DLD1 (cell line): ENCODE measurements at regions not wholly inside any gene's neighbourhood (a gene's known extent, or its start where the extent isn't known, plus 50 kb on each side); places are given as distances from the start of the nearest gene placed in this dataset.

Source experiments
- in situ Hi-C: cut with HindIII; loops from 2 replicates; pipeline ENCODE4 v1.10.0; 2017; ENCODE audit warnings: low sequenced_read_pairs

DNA sequence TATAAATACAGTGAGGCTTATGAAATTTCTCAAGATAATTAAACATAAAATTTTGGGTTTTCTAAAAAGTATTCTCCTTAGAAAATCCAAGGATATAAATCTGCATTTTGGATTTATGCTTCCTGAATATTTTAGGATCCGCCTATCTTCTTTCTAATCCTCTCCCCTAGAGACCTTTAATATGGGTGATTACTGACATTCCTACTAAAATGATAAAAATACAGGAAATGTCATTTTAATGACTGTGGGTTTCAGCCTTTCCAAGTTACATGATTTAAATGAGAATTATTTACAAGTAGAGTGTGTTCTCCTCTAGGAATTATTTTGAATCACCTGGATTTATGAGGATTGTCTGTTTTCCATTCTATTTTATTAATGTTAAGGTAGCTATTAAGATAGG, 150.4 kb downstream of the C7orf25 start:
- in situ Hi-C loops: no loop called here

DNA sequence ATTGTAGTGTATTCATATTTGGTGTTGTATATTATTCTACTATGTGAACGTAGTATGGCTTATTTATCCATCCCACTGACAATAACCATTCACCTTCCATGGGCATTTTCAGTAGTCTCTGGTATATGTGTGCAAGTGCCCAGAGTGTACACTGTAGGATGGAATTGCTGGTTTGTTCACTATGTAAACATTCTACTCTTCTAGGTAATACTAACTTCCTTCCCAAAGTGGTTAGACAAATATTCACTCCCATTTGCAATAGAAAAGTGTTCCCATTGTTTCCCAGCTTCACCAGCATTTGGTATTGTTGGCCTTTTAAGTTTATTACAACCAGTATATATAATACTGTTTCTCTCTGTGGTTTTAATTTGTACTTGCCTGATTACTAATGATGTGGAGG, 153.7 kb downstream of the C7orf25 start:
- in situ Hi-C loops: no loop called here

DNA sequence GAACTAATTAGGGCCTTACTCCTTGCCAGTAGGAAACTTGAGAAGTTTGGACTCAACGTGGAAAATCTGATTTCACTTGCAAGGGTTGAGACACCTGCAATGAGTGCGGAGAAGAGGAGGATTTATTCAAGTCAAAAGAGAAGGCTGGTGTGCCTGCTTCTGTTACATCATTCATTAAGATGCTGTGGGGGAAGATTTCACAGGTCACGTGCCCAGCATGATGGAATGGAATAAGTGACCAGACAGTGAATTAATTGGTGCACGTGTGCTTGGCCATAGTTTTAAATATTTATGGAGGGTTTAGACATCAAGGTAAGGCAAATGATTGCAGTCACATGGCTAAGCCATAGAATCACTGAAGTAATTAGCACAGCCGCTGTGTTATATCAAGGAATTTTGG, 155.0 kb downstream of the C7orf25 start:
- in situ Hi-C loops: no loop called here

DNA sequence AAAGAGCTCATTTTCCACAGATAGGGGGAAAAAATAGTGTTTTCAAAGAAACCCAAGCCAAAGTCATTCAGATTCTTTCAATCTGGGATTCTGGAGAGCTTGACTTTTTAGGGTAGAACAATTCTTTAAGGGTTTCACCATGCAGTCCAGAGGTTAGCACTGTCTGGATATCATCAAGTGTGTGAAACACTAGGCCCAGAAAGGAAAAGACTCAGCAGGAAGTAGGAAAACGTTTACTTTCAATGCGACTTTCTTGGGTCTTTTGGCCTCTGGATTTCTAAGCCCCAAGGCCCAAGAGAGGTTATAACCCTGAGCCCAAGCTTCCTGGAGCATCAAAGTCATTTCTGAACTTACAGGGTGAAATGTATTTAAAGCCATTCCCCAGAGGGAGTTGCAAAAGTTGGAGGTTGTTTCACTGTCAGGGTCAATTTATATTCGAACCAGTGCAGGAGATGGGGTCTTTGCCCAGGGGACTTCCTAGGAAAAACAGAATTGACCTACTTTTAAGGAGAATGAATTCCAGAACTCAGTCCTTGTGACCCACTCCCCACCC, 158.0 kb downstream of the C7orf25 start:
- in situ Hi-C loops: no loop called here

DNA sequence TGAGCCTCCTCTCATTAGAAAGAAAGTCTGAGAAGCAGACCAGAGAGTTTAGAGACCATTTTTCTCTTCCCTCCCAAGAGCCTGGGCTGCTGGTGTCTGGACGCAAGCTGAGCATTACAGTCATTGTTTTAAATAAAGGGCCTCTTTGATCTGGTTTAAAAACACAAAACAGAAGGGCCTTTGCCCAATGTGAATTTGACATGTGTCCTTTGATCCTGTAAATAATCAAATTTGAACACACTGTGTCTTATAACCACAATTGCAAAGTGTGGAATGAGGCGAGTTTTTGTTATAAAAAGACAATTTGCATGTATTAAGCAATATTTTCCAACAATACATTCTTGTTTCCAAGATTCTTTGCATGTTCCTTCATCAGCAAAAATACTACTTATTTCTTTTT, 158.5 kb downstream of the C7orf25 start:
- in situ Hi-C loops: no loop called here

DNA sequence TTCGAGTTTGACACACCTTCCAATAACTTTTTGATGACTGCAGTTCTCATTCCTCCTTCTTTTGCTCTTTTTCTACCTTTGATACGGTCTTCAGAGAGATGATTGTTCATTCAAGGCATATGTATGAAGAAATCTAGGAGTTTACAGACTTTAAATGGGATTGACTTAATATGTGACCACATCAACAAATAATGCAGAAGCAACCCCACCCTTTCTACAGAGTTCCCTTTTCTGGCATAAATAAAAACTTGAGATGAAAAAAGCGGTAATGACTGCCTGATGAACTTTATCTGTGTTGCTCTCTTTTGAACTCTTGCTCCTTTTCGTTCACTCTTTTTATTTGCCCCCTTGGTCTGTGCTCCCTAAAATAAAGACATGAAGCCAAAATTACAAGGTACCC, 161.7 kb downstream of the C7orf25 start:
- in situ Hi-C loops: no loop called here

DNA sequence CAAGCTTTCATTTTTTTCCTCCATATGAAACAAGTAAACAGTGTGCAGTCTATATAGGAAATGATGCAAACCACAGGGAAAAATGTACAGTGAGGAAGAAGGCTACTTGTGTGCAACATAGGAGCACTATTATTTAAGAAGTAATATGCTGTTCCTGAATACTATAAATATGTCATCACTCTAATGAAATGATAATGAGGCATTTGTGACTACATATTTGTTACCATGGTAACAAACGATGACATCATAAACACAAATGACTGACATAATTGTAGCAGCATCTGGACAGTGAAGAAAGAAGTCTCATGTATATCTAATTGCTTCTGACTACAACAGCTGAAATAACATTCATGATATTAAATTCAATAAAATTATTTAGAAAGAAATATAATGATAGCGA, 164.8 kb downstream of the C7orf25 start:
- in situ Hi-C loops: no loop called here

GRCh38 chr7:42746214-42746613, 165.7 kb downstream of the C7orf25 start:
- in situ Hi-C loops: no loop called here

GRCh38 chr7:42745357-42746059, 166.4 kb downstream of the C7orf25 start:
- in situ Hi-C loops: no loop called here

DNA sequence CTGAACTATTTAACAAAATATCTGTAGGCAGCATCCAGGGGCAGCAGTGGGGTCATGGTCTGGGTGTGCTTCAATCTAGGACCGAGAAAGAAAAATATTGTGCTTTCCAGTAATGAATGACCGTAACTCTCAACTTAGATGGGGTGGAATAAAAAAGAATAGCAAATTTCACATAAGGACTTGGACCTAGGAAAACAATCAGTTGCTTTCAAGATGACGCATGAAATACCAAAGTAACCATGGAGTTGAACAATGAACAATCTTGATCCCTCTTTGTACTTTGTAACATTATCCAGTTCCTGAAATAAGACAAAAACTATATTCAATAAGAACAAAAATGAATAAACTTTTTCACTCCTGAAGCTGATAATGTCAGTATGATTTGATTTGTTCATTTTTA, 167.1 kb downstream of the C7orf25 start:
- in situ Hi-C loops: no loop called here

- in situ Hi-C loops: no loop called here
Observed at GRCh38 chr7:42743077-42743858, 168.6 kb downstream of the C7orf25 start.

DNA sequence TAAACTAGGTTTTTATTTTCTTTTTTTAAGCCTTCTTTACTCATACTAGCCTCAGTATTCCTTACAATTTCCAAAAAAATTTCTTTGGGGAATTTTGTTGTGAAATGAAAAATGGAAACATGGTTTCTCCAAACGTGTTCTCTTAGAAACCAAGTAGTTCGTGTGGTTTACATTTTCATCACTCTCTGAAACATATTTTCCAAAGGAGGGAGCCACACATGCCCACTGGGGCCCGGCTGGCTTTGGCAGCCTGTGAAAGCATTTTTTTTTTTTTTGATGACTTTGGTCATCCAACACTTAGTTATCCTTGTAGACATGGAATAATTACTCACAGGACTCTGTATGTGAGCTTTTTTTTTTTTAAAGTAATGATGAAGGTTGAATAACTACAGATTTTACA, 169.6 kb downstream of the C7orf25 start:
- in situ Hi-C loops: no loop called here

DNA sequence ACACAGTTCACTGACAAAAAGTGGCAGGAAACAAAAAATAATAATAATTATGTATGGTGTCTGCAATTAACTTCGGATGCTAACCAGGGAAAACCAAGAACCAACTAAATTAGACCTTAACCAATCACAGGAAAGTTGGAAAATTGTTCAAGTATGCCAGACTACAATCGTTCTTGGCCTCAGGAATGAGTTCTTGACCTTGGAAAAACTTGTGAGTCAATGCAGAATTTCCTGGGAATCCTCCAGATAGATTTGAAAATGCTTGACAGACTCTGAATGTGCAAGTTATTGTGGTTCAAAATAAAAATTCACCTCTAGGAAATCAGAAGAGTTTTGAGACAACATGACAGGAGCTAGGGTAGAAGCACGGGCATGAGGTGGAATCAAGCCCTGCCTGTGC, 171.5 kb downstream of the C7orf25 start:
- in situ Hi-C loops: no loop called here

DNA sequence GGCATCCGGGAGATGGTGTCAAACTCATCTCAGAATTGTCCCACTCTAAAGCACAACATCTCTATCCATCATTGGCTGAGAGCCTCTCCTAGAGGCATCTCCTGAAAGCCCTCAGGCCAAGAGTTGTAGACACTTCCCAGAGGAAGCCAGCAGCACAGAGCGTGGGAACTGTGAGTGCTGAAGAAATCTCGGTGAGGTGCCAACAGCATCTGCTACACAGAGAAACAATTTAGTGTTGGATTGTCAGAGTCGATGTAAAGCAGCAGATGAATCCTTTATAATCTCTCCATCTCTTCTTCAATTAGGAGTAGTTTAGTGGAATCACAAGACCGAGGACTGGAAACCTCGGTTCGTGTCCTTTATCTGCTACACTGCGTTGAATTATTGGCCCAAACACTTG, 172.2 kb downstream of the C7orf25 start:
- in situ Hi-C loops: no loop called here

DNA sequence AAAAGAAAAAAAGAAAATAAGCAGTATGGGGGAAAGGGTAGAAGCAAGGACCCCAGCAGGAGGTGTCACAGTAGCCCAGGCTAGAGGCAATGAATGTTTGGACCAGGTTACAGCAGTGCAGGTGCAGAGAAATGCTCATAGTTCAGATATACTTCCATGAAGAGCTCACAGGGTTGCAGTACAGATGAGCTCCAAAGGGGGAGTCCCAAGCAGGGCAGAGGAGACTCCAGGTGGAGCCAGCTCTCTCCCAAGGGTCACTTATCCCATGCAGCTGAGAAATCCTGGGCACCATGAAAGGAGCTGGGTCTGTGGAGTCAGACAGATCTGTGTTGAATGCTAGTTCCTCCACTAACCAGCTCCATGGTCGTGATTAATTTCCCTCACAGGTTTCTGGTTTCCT, 174.9 kb downstream of the C7orf25 start:
- in situ Hi-C loops: no loop called here

DNA sequence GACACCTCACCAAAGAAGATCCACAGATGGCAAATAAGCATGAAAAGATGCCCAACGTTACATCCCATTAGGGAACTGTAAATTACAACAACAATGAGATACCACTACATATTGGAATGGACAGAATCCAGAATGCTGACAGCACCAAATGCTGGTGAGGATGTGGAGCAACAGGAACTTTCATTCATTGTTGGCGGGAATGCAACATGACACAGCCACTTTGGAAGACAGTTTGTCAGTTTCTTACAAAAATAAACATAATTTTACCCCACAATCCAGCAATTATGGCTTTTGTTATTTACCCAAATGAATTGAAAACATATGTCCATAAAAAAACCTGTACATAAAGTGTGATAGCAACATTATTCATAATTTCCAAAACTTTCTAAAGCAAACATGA, 176.8 kb downstream of the C7orf25 start:
- in situ Hi-C loops: no loop called here

- in situ Hi-C loops: no loop called here
Observed at GRCh38 chr7:42734568-42734967, 177.3 kb downstream of the C7orf25 start.

DNA sequence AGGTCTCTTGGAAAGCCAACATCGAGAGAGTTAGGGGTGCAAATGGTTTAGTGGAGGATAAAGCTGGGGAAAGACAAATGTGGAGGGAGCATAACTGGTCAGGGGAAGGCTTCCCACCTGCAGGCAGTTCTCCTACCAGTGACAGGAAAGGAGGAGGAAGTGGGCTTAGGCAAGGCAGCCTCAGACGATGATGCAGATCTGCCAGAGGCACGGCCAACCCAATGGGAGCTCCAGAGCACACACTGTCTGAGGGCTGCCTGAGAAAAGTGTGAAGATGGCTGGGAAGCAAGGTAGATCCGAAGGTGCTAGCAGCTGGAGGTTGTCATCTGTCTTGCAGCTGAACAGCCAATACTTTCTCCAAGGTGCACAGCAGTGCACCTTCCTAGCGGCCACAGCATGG, 178.8 kb downstream of the C7orf25 start:
- in situ Hi-C loops: no loop called here

DNA sequence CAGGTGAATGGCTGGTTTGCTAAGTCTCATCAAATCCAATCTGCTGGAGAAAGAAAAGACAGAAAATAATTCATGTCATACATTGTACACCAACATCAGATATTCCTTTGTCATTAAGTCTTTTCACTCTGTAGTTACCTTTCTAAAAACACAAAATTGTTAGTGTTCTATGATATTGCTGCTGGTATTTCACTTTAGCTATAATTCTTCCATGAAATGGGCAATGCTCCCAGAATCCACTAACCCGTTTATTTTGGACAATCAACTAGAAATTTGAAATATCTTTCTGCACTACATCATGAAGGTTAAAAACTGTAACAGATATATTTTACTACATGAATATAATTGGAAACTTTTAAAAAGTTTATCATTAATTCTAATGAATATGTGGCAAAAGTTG, 181.3 kb downstream of the C7orf25 start:
- in situ Hi-C loops: no loop called here

DNA sequence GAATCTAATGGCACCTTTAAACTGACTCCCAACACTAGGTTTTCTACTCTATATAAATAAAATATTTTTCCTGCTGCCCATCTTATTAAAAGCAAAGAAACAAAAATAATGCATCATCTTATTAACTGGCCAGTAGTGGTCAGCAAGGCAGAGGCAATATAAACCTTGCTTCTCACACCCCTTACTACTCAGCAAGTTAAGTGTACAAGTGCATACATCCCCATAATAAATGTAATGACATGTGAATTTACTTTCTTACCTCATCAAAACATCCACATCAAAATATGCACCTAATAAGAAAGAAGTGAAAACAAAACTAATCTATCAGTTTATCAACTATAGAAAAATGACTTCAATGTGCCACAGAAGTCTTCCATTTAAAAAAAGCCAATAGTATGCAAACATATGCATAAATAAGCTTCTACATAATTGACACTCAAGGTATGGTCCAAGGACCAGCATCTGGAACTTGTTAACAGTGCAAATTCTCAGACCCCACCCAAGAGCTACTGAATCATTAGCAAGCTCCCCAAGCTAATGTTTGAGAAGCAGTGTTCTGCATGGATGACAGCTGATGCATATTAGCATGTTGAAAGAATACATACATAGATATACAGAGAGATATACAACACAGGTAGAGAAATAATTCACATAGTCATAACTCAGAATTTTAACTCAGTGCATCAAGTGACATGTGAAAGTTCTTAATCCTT, 182.7 kb downstream of the C7orf25 start:
- in situ Hi-C loops: no loop called here

DNA sequence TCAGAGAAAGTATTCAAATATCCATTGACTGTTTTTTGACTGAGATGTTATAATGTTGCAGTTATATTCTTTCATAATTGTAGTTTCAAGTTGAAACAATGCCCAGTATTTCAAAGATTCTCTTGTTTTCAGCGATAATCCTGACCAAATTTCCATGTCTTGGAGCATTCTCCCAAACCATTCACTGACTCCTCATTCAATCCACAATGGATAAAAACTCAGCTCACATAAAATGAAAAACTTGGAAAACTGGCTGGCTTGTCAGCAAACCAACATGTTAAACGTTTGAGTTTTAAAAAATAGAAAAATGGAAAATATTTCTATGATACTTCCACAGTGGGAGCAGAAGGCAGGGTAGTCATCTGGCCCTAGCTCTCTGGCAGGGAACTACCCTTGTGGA, 184.4 kb downstream of the C7orf25 start:
- in situ Hi-C loops: no loop called here
